OCI-LY7 (cell line): ENCODE measurements at regions not wholly inside any gene's neighbourhood (a gene's known extent, or its start where the extent isn't known, plus 50 kb on each side); places are given as distances from the start of the nearest gene placed in this dataset.

ENCODE experiments used
- BruUV-seq: library from RNA; stranded (reverse); fragments of 400-500 nt; replicated peaks from 2 replicates; lab custom pipeline; 2021; lab: Mats Ljungman, UMichigan
- CTCF ChIA-PET: fragments of 300-600 bp; sonication (Branson Sonifier 250); formaldehyde crosslinking; loops from one replicate; lab custom pipeline; 2022; ENCODE audit warnings: antibody characterized with exemption; ENCODE audit not compliant: unreplicated experiment; lab: Charles Lee
- POLR2A ChIA-PET: fragments of 300-600 bp; sonication (Branson Sonifier 250); formaldehyde crosslinking; loops from one replicate; lab custom pipeline; 2022; ENCODE audit warnings: antibody characterized with exemption; lab: Charles Lee
- DNase-seq: peaks from one replicate; pipeline ENCODE4 v3.0.0-alpha.2; 2015; ENCODE audit warnings: low spot score
- H2AFZ ChIP-seq: fragments of 200-600 bp; sonication (generic), shearing (Covaris generic); 2 replicates; pipeline ENCODE4 v1.6.1; 2014; ENCODE audit warnings: mild to moderate bottlenecking, antibody characterized with exemption, low read length, moderate library complexity
- H3K27ac ChIP-seq: fragments of 200-600 bp; sonication (generic); 2 replicates; pipeline ENCODE4 v1.5.1; 2014; ENCODE audit warnings: mixed run types, low read depth, mild to moderate bottlenecking, moderate library complexity, low read length, inconsistent platforms; ENCODE audit not compliant: poor library complexity, severe bottlenecking
- H3K36me3 ChIP-seq: fragments of 200-600 bp; sonication (generic); 2 replicates; pipeline ENCODE4 v1.6.1; 2014; ENCODE audit warnings: mild to moderate bottlenecking, antibody characterized with exemption, low read length, moderate library complexity, mixed read lengths; ENCODE audit not compliant: insufficient read depth
- H3K4me1 ChIP-seq: fragments of 200-600 bp; sonication (generic); 2 replicates; pipeline ENCODE4 v1.5.1; 2014; ENCODE audit warnings: mild to moderate bottlenecking, low read length; ENCODE audit not compliant: insufficient read depth, poor library complexity, severe bottlenecking
- H3K4me2 ChIP-seq: fragments of 200-600 bp; sonication (generic); 2 replicates; pipeline ENCODE4 v1.6.1; 2014; ENCODE audit warnings: mild to moderate bottlenecking, low read length
- H3K4me3 ChIP-seq: fragments of 200-600 bp; sonication (generic); 2 replicates; pipeline ENCODE4 v1.5.1; 2014; ENCODE audit warnings: mild to moderate bottlenecking, low read depth, low read length; ENCODE audit not compliant: poor library complexity, severe bottlenecking
- H3K79me2 ChIP-seq: fragments of 200-600 bp; sonication (generic); 2 replicates; pipeline ENCODE4 v1.6.1; 2016; ENCODE audit warnings: low read depth, mild to moderate bottlenecking, low read length, moderate library complexity, mixed read lengths; ENCODE audit not compliant: insufficient read depth
- H3K9me2 ChIP-seq: fragments of 200-600 bp; sonication (generic); 2 replicates; pipeline ENCODE4 v1.6.1; 2016; ENCODE audit warnings: mild to moderate bottlenecking, low read length, mixed read lengths; ENCODE audit not compliant: insufficient read depth
- H3K9me3 ChIP-seq: fragments of 200-600 bp; sonication (generic); 2 replicates; pipeline ENCODE4 v1.6.1; 2014; ENCODE audit warnings: mild to moderate bottlenecking, mixed run types, low read length, mixed read lengths
- H4K20me1 ChIP-seq: fragments of 200-600 bp; sonication (generic); 2 replicates; pipeline ENCODE4 v1.6.1; 2014; ENCODE audit warnings: mild to moderate bottlenecking, antibody characterized with exemption, low read length, moderate library complexity, mixed read lengths; ENCODE audit not compliant: insufficient read depth
- CTCF ChIP-seq: fragments of 200-600 bp; sonication (generic); conservative IDR thresholded peaks from 2 replicates; pipeline ENCODE4 v1.5.1; 2014; ENCODE audit warnings: mild to moderate bottlenecking, antibody characterized with exemption, low read length, moderate library complexity, mixed read lengths
- EZH2phosphoT487 ChIP-seq: fragments of 200-600 bp; sonication (generic); IDR thresholded peaks from 2 replicates; pipeline ENCODE4 v1.6.1; 2018; ENCODE audit warnings: low read depth, borderline replicate concordance, mild to moderate bottlenecking, mixed run types, antibody characterized with exemption, low read length, moderate library complexity, mixed read lengths
- intact Hi-C: fragments of 100-400 bp; cut with micrococcal nuclease; formaldehyde crosslinking; loops from one replicate; pipeline ENCODE4 v1.10.0; 2022; ENCODE audit not compliant: unreplicated experiment

- POLR2A ChIA-PET, result no interaction called here
- no peaks in the 10 kb centered on the region for H3K79me2 ChIP-seq
- no peak overlapping the region for H3K27ac ChIP-seq
- H3K9me2 ChIP-seq, result no peaks in the 10 kb centered on the region
- intact Hi-C loops, result no loop called here
- no peaks in the 10 kb centered on the region for H3K36me3 ChIP-seq
- H3K4me3 ChIP-seq, result no peak overlapping the region
- no peak overlapping the region for H3K4me2 ChIP-seq
- no peaks in the 10 kb centered on the region for H3K4me1 ChIP-seq
- CTCF ChIA-PET, result no interaction called here
- BruUV-seq, result no TSS peak
- TF ChIP-seq EZH2phosphoT487 (no peak), CTCF (no peak)
- DNase-seq, result no peak
- no peaks in the 10 kb centered on the region for H4K20me1 ChIP-seq
- no peak overlapping the region for H2AFZ ChIP-seq
- no peaks in the 10 kb centered on the region for H3K9me3 ChIP-seq
Observed at GRCh38 chr7:155138204-155138603, 68.1 kb downstream of the HTR5A start.

GRCh38 chr7:155141562-155141961 is 71.4 kb downstream of the HTR5A start:
- POLR2A ChIA-PET, result no interaction called here
- Histone ChIP-seq H3K27ac (no peak overlapping the region), H3K4me2 (no peak overlapping the region), H4K20me1 (no peaks in the 10 kb centered on the region), H3K9me3 (no peaks in the 10 kb centered on the region), H3K79me2 (no peaks in the 10 kb centered on the region), H3K9me2 (no peaks in the 10 kb centered on the region), H2AFZ (no peak overlapping the region), H3K4me1 (no peaks in the 10 kb centered on the region), H3K4me3 (no peak overlapping the region), H3K36me3 (no peaks in the 10 kb centered on the region)
- CTCF ChIA-PET, result no interaction called here
- intact Hi-C loops, result no loop called here
- no peak for TF ChIP-seq EZH2phosphoT487
- TF ChIP-seq CTCF, result no peak
- no TSS peak for BruUV-seq
- no peak for DNase-seq

GRCh38 chr7:155143381-155143780 is 73.3 kb downstream of the HTR5A start:
- H4K20me1 ChIP-seq, result no peaks in the 10 kb centered on the region
- TF ChIP-seq CTCF (no peak), EZH2phosphoT487 (no peak)
- no peak overlapping the region for H3K4me2 ChIP-seq
- no peaks in the 10 kb centered on the region for H3K9me2 ChIP-seq
- no peak overlapping the region for H3K27ac ChIP-seq
- POLR2A ChIA-PET, result no interaction called here
- no peaks in the 10 kb centered on the region for H3K9me3 ChIP-seq
- H2AFZ ChIP-seq, result no peak overlapping the region
- no peaks in the 10 kb centered on the region for H3K4me1 ChIP-seq
- no peaks in the 10 kb centered on the region for H3K79me2 ChIP-seq
- BruUV-seq, result no TSS peak
- H3K4me3 ChIP-seq, result no peak overlapping the region
- intact Hi-C loops, result no loop called here
- CTCF ChIA-PET, result no interaction called here
- no peak for DNase-seq
- no peaks in the 10 kb centered on the region for H3K36me3 ChIP-seq
